GM18498 (cell line): ENCODE measurements at regions not wholly inside any gene's neighbourhood (a gene's known extent, or its start where the extent isn't known, plus 50 kb on each side); places are given as distances from the start of the nearest gene placed in this dataset.
"Not testable (repeated sequence)": the region's sequence is repeated elsewhere in the genome, so short reads cannot be mapped to it uniquely, and the experiment has no call there.

Experiments
- ATAC-seq: cut with Tn5 transposase; IDR thresholded peaks from one replicate; pipeline ENCODE4 v1.9.1; 2021; ENCODE audit warnings: mild to moderate bottlenecking, moderate library complexity; ENCODE audit not compliant: unreplicated experiment

DNA sequence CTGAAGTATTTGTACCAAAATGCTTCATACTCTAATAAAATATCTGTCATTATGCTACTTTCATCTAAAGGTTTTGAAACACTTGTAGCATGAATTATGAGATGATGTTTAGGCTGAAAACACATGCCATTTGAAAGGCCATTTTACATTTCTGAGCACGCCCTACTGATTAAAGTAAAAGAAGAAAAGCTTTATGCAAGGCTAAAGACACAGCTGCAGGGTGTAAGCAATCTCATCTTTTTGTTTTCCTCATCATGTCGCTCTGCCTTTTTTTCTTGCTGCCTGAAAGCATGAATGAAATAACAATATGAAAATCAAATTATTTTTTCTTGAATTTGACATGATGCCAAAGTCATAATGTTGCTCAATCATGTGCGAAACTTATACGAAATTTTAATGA lies 148.6 kb upstream of the ARG1 start:
- ATAC-seq = no peak

DNA sequence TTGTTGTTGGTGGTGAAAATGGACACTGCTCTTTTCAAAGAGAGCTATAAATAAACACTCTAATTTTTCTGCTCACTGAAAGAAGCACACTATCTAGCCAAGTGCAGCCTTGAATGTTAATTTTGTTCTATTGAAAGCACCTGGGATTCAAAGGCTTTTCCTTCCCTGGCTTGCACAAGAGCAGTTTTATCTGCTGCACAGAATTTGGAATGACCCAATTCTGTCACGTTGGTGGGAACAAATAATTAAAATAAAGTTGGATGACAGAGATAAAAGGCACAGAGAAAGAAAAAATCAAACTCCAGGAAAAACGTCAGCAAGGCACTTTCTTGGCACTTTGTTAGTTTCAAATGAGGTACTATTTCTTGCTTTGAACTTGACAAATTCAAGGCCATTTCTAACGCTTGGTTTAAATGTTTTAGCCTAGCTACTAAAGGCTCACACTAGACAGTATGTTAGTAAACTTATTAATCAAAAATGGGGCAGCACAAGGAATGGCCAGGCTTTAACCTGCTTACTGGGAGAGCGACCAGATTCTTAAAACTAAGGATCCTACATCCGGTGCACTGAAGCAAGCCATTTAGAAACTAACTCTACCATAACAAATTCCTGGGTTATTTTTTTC lies 145.5 kb upstream of the ARG1 start:
- no peak for ATAC-seq

DNA sequence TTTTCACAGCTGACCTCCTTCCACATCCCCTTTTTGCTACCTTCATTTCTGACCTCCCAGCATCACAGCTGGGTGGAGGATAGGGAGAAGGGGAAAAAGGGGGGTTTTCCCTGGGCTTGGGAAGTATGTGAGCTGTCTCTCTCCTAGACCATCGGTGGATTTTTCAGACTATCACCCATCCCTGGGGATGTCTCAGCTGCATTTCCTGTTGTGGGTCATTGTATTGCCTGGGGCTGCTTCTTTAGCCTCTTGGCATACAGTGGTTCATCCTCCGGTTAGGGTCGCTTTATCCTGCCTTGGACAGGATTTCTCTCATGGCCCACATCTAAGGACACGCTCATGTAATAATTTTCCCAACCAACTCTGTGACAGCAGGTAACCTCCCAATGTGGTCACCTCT lies 142.5 kb upstream of the ARG1 start:
- no peak for ATAC-seq

DNA sequence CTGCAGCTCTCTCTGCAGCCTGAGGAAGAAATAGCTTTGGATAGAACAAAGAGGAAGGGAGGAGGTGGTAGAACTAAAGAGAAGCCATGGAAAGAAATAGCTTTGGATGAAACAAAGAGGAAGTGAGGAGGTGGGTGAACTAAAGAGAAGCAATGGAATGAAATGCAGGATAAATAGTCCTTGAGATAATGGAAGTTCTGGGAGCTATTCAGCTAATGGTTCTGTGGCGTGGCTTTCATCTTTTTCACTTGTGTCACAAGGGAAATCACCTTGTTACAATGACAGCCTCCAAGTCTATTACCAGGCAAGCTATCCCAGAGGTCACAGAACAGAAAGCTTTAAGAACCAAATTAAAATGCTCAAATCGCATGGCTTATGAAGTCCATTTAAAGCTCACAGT lies 141.3 kb upstream of the ARG1 start:
- ATAC-seq = no peak

DNA sequence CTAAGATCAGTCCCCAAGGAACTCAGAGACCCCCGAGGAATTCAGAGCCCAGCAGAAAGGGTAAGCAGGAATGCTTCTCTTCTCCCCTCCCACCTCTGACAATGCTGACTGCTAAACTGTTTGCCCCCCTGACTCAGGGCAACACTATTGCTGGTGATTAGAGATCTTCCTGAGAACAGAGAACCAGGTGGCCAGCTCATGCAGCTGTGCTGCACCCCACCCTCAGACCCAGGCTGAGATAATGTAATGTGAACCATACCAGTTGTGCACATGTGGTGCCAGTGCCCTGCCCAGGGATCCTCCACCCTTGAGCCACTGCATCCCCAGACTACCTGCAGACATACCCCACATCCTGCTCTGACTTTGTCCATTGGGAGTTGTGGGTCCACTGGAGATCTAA lies 139.1 kb upstream of the ARG1 start:
- no peak for ATAC-seq

DNA sequence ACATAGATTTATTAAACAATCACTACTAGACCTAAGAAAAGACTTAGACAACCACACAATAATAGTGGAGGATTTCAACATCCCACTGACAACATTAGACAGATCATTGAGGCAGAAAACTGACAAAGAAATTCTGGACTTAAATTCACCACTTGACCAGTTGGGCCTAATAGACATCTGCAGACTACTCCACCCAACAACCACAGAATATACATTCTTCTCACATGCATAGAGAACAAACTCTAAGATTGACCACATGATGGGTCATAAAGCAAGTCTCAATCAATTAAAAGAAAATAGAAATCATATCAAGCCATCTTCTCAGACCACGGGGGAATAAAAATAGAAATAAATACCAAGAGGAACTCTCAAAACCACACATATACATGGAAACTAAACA lies 136.7 kb upstream of the ARG1 start:
- no peak for ATAC-seq

DNA sequence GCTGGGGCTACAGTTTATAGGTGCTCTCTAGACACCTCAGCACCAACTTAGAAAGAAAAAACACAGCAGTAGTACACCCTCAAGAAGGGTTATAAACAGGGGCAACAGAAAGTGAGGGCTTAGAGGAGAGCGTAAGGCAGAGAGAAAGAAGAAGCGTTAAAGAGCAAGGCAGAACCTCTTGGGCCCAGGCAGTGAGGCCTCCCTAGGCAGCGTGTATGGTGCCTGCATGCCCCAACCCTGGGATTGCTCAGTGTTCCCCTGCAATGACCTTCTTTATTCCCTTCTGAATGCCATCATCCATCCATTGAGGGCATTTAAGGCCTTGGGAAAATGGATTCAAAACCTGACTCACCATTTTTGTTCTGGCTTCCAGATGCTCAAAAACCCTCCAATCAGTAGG lies 130.0 kb upstream of the ARG1 start:
- ATAC-seq = no peak

DNA sequence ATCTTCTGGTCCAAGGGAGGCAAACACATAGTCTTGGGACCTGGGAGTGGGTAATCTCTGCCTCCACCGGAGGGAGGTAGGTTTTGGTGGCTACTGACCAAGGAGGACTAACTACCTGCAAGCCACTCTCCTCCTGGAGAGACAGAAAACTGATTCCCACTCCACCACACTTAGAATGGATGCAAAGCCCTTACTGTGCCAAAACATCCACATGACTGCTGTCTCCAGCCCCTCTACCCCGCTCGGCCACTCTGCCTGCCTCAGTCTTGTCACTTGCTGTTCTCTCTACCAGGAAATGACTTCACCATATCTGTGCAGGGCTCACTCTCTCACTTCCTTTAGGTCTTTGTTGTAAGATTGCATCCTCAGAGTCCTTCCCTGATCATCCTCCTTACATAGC lies 129.5 kb upstream of the ARG1 start:
- no peak for ATAC-seq

DNA sequence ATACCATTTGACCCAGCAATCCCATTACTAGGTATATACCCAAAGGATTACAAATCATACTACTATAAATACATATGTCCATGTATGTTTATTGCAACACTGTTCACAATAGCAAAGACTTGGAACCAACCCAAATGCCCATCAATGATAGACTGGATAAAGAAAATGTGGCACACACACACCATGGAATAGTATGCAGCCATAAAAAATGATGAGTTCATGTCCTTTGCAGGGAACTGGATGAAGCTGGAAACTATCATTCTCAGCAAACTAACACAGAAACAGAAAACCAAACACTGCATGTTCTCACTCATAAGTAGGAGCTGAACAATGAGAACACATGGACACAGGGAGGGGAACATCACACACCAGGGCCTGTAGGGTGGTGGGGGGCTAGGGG lies 127.7 kb upstream of the ARG1 start:
- ATAC-seq = not testable (repeated sequence)

DNA sequence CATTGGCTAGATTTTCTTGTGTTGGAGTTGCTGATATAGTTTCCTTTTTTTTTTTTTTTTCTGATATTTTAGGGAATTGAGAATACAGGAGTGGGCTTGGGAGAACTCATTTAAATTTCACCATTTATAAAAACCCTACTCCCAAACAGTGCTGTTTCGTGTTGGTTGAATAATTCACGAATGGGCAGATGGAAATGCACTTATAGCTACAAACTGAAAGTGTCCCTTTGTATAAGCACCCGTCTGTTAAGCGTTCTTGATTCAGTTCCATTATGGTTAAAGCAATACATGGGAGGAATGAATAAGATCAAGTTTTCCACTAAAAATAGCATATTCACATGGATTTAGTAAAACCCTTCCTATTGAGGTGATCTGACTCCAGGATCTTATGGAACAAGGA lies 122.2 kb upstream of the ARG1 start:
- no peak for ATAC-seq

DNA sequence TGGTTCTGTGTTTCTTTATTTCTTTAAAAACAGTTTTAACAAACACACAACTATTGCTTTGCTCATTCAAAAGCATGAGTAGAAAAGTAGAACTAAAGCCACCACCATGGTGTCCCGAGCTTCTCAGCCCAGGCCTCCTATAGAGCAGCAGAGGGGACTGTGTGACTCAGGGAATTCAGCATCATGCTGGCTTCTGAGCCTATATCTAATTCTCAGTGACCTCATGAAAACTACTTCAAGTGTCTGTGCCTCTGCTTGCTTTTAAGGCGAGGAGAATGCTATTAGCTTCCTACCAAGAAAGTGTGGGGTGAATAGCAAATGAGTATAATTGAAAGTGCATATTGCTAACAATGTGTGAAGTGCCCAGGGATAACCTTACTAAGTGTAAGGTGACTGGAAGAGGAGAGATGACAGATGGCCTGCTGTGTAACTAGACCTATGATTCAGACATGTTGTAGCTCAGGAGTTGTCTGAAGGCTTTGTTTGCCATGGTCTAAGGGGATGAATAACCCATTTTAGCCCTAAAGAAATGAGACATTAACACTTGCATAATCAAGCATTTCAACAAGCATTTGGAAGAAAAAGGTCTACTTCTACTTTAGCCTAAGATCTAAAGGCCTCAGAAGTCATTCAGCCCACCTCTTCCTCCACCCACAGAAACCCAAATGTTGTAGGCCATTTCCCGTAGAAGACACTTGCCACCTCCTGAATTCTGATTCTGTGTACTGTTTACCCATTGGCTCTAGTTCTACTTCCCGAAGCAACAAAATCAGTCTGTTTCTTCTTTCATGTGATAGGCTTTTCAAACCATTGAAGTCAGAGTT lies 121.5 kb upstream of the ARG1 start:
- no peak for ATAC-seq

DNA sequence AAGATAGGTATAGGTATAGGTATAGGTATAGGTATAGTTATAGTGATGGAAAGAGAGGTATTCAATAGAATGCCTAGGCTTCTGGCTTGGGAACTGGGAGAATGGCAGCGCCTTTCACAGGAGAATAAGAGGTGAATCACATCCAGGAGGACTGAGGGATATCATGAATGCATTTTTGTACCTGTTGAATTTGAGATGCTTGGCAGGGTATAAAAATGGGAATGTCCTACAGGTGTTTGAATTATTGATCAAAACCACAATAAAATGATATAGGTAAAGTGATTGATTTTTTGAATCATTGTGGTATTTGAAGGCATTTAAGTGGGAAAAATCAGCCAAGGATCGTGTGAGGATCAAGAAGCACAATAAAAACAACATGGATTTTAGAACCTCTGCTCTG lies 119.2 kb upstream of the ARG1 start:
- ATAC-seq = no peak

DNA sequence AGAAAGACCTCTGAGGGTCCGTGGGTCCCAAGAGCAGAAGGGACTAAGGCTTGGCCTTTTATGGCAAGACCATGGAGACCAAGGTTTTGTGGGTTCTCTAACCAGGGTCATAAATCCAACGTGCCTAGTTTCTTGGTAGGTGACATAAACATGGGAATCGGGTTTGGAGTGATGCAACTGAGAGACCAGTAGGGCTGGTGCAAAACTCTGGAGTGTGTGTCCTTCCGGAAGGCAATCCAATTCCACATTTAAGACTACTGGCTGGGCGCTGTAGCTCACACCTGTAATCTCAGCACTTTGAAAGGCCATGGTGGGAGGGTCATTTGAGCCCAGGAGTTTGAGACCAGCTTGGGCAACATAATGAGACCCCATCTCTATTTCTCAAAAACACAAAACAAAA lies 116.5 kb upstream of the ARG1 start:
- ATAC-seq = no peak

DNA sequence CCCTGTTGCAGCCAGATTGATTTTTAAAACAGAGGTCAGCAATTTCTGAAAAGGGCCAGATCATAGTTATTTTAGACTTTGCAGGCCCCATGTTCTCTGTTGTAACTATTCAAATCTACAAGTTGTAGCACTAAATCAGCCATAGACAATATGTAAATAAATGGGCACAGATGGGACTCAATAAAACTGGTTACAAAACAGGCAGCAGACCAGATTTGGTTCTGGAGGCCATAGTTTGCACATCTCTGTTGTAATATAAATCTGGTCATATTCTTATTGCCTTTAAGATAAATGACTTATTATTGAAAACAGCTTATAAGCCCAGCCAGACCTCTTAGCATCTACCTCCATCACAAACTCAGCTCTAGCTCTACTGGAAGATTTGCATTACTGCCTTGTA lies 114.0 kb upstream of the ARG1 start:
- ATAC-seq = no peak

DNA sequence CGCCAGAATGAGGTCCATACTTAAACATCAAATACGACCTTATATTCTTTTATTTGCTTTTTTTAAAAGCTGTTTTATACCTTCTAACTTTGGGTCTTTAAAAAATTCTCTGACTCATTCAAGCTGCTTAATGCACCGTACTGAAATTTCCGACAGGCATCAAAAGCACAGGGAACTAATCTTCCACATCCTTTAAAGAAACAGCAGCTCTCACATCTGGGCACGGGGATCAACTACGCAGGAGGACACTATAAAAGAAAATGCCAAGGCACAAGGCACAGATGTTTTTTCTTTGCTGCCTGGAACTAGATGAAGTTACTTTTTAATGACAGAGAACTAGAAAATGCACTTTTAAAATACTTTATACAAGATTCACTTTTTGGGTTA lies 112.4 kb upstream of the ARG1 start:
- ATAC-seq = no peak

DNA sequence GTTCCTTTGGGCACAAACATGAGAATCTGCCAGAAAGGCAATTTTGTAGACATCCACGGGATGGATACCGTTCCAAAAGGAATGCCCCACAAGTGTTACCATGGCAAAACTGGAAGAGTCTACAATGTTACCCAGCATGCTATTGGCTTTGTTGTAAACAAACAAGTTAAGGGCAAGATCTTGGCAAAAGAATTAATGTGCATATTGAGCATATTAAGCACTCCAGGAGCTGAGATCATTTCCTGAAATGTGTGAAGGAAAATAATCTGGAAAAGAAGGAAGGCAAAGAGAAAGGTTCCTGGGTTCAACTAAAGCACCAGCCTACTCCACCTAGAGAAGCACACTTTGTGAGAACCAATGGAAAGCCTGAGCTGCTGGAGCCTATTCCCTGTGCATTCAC lies 103.9 kb upstream of the ARG1 start:
- no peak for ATAC-seq

DNA sequence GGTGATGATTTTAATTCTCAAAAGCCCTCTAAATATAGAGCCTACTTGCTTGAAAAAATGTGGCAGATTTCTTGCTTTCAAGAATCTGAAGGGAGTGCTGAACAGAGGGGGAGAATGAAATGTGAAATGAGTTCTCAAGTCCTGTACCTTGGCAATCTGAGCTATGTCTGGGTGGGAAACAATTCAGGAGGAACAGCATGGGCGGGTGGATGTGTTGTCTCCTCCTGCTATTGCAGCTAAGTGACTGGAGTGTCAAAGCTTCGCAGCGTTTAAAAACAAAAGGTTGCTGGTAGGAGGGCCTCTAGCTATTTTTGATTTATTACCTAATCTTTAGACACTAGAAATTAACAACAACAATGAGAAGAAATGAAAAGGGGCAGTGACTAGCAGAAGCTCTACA lies 102.5 kb upstream of the ARG1 start:
- ATAC-seq = no peak

DNA sequence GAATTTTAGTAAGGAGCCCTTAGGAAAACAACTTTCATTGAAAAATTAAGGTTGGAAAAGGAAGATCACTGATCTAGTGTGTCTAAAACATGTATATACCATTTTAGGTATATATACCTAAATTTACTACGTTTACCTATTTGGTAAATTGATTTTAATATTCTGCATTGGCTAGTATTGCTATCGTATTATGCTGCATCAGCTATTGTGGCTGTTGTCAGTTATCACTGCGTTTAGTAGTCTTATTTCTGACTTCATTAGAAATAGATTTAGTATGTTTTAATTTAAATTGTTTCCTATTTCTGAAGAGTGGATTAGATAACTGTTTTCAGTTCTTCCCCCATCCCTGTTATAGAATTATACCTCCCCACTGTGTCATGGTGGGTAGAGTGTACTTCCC lies 101.7 kb upstream of the ARG1 start:
- ATAC-seq = no peak

DNA sequence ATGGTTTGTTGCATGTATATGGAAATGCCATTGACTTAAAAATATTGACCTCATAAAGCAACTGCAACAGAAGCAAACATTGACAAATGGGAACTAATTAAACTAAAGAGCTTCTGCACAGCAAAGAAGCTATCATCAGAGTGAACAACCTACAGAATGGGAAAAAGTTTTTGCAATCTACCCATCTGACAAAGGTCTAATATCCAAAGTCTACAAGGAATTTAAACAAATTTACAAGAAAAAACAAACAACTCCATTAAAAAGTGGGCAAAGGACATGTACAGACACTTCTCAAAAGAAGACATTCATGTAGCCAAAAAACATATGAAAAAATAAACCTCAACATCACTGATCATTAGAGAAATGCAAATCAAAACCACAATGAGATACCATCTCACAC lies 99.7 kb upstream of the ARG1 start:
- not testable (repeated sequence) for ATAC-seq

DNA sequence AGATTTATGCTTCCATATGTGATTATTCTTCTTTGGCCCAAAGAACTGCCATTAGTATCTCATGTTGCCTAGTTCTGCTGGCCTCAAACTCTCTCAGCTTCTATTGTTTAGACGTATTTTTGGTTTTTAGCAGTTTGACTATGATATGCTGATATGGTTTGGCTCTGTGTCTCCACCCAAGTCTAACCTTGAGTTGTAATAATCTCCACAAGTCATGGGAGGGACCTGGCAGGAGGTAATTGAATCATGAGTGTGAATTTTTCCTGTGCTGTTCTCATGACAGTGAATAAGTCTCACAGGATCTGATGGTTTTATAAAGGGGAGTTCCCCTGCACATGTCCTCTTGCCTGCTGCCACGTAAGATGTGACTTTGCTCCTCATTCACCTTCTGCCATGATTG lies 96.7 kb upstream of the ARG1 start:
- no peak for ATAC-seq

DNA sequence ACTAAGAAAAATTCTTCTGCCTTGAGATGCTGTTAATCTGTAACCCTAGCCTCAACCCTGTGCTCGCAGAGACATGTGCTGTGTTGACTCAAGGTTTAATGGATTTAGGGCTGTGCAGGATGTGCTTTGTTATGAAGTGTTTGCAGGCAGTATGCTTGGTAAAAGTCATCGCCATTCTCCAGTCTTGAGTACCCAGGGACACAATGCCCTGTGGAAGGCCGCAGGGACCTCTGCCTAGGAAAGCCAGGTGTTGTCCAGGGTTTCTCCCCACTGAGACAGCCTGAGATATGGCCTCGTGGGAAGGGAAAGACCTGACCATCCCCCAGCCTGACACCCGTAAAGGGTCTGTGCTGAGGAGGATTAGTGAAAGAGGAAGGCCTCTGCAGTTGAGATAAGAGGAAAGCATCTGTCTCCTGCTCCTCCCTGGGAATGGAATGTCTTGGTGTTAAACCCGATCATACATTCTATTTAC lies 94.2 kb upstream of the ARG1 start:
- ATAC-seq = not testable (repeated sequence)

DNA sequence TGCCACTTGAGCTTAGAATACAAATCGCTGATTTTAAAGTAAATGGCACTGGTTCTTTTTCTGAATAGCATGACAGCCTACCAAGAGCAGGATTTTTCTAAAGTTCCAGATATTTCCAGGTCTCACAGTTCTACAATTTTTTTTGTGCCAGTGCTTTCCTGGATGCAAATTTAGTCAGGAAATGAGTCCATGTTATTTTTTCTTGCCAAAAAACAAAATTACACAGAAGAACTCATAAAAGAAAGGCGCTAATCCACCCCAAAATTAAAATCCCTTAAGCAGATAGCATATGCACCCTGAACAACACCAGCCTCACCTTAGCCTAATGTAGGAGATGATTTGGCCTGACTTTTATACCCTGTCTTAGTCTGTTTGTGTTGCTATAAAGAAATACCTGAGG lies 86.4 kb upstream of the ARG1 start:
- ATAC-seq = no peak

DNA sequence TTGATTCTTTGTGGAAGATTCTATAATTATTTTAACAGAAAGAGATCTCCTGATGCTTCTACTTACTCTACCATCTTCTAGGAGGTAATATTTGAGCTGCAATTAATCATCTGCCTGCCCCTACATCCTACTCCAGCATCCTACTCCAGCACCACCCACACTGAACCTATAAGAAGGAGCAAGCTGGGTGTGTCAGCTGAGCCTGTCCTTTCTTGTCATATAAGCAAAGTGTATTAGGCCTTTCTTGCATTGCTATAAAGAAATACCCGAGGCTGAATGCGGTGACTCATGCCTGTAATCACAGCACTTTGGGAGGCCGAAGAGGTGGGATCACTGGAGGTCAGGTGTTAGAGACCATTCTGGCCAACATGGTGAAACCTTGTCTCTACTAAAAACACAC lies 84.2 kb upstream of the ARG1 start:
- ATAC-seq = no peak
